ENCODE measurements at regions not wholly inside any gene's neighbourhood (a gene's known extent, or its start where the extent isn't known, plus 50 kb on each side); places are given as distances from the start of the nearest gene placed in this dataset.

DNA sequence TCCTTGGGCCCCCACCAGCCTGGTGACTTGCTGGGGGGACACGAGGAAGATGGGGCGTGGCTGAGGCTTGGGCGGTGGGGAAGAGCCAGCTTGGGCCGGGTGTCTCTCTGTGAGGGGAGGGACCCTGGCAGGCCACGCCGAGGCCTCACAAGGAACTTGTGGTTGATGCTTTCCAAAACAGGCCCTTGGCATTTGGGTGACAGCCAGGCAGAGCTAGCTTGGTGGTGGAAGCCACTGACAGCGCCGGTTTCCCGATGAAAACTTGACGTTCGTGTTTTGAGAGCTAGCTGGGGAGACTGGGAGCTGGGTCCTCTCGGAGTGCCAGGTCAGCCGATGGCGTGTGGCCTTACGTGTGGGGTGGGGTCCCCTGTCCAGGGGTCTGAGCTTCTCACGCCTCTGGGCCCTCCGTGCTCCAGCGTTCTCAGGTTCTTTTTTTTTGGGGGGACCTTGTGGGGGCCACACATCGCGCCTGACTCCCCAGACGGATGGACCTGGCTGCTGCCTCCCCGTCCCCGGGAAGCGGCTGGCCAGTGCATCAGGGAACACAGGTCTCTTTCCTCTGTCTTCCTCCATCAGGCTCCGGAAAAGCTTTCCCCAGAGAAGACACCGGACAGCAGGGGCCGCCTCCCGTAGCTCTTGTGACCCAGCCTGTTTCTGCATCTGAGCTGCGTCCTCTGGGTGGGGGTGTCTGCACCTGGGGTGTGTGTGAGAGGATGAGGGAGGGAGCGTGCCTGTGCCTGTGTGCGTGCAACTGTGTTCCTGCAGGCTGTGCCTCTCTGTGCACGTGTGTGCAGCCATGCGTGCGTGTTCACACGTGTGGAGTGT lies 129.3 kb upstream of the LPCAT1 start:
- TF ChIP-seq, protein P1, sequence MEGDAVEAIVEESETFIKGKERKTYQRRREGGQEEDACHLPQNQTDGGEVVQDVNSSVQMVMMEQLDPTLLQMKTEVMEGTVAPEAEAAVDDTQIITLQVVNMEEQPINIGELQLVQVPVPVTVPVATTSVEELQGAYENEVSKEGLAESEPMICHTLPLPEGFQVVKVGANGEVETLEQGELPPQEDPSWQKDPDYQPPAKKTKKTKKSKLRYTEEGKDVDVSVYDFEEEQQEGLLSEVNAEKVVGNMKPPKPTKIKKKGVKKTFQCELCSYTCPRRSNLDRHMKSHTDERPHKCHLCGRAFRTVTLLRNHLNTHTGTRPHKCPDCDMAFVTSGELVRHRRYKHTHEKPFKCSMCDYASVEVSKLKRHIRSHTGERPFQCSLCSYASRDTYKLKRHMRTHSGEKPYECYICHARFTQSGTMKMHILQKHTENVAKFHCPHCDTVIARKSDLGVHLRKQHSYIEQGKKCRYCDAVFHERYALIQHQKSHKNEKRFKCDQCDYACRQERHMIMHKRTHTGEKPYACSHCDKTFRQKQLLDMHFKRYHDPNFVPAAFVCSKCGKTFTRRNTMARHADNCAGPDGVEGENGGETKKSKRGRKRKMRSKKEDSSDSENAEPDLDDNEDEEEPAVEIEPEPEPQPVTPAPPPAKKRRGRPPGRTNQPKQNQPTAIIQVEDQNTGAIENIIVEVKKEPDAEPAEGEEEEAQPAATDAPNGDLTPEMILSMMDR (IDR thresholded peaks at IDR 0.05; ENCODE audit: borderline replicate concordance, insufficient read depth, low read depth, low read length) = no peak
- H3K4me3 ChIP-seq (ENCODE audit: low read depth, low read length) = no peak overlapping the region

DNA sequence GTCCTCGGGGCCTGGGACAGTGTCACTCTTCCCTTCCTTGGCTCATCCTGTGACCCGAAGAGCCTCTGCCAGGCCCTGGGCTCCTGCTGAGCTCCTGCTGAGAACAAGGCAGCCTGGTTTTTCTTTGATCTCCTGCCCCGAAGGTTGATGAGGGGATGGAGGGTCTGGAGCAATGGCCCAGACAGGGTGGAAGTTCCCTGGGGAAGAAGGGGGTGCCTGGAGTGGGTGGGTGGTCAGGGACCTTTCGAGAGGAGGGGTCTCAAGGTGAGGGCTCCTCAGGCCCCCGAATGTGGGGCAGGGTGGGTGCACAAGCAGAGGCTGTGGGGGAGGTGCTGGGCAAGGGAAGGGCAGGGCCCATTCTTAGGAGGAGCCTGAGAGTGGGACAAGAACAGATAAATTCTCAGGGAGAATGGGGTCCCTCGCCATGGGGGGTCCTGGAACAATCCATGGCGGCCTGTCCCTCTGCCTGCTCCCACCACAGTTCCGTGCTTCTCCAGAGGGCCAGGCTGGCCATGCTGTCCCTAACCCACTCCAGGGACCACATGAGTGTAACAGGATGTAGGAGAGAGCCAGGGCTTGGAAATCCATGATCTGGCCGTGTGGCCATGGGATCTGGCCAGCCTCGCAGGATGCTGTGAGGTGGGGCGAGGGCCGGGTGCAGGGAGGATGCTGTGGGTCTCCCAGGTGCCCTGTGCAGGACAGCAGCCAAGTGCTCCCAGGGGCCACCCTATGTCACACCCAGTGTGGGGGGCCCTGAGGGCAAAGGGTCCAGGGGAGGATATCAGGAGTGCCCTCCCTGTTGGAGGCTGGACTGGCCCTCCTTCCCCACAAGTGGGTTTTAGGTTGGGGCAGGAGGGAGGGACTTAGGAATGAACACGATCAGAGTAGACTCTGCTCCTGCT lies 128.5 kb upstream of the LPCAT1 start:
- TF ChIP-seq, protein P1 (IDR thresholded peaks at IDR 0.05; ENCODE audit: borderline replicate concordance, insufficient read depth, low read depth, low read length) = no peak
- H3K4me3 ChIP-seq (ENCODE audit: low read depth, low read length) = no peak overlapping the region

GRCh38 chr5:1651250-1651649 lies 127.5 kb upstream of the LPCAT1 start:
- TF ChIP-seq, protein P1 (IDR thresholded peaks at IDR 0.05; ENCODE audit: borderline replicate concordance, insufficient read depth, low read depth, low read length) = no peak
- no peak overlapping the region for H3K4me3 ChIP-seq (ENCODE audit: low read depth, low read length)

- no peak overlapping the region for H3K4me3 ChIP-seq (ENCODE audit: low read depth, low read length)
Observed at GRCh38 chr5:1649554-1649953, 125.8 kb upstream of the LPCAT1 start.

DNA sequence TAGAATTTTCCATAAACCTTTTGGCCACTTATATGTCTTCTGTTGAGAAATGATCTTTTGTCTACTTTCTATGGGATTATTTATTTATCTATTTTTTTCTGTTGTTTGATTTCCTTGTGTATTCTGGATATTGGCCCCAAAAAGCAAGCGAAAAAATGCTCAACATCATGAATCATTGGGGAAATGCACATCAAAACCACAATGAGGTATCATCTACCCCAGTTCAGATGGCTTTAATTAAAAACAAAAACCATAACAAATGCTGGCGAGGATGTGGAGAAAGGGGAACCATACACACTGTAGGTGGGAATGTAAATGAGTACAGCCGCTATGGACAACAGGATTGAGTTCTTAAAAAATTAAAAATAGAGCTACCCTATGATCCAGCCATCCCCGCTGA lies 125.0 kb upstream of the LPCAT1 start:
- TF ChIP-seq, protein P1 (IDR thresholded peaks at IDR 0.05; ENCODE audit: borderline replicate concordance, insufficient read depth, low read depth, low read length) = no peak

More at GRCh38 chr5:1649554-1649953, 125.8 kb upstream of the LPCAT1 start:
- TF ChIP-seq, protein P1 (IDR thresholded peaks at IDR 0.05; ENCODE audit: borderline replicate concordance, insufficient read depth, low read depth, low read length) = no peak

DNA sequence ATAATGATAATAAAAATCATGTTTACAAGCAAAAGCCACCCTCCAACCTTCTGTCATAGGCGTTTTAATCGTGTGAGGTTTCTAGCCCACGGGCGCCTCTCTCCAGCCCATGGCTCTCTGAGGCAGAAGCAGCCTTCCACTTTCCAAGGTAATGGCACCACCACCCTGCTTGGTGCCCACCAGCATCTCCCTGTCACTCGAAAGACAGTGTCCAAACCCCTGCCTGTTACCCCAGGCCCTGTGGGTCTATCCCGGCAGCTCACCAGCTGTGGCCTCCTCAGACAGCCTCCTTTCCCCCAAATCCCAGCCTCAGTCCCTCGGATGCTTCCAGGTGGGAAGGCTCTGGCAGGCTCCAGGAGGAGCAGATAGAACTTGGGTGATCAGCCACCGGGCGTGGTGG lies 123.8 kb upstream of the LPCAT1 start:
- TF ChIP-seq, protein P1 (IDR thresholded peaks at IDR 0.05; ENCODE audit: borderline replicate concordance, insufficient read depth, low read depth, low read length) = no peak
- no peak overlapping the region for H3K4me3 ChIP-seq (ENCODE audit: low read depth, low read length)

More for the DNA sequence above, 125.0 kb upstream of the LPCAT1 start:
- no peak overlapping the region for H3K4me3 ChIP-seq (ENCODE audit: low read depth, low read length)

Measured in GM12875 (cell line).